ENCODE measurements at regions not wholly inside any gene's neighbourhood (a gene's known extent, or its start where the extent isn't known, plus 50 kb on each side); places are given as distances from the start of the nearest gene placed in this dataset.
"Not testable (repeated sequence)": the region's sequence is repeated elsewhere in the genome, so short reads cannot be mapped to it uniquely, and the experiment has no call there.

DNA sequence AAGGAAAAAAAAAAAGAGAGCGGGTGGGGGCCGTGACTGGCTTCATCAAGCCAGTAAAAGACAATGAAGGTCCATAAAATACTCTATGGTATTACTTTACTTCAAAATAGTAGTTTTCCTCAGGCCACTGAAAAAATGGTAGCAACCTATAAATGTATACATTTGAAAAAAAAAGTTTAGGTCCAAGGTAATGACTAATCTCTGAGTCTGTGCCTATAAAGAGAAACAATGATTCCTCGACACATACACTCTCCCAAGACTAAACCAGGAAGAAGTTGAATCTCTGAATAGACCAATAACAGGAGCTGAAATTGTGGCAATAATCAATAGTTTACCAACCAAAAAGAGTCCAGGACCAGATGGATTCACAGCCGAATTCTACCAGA lies 84.5 kb upstream of the SIRPG start:
- DNase-seq = not testable (repeated sequence)

DNA sequence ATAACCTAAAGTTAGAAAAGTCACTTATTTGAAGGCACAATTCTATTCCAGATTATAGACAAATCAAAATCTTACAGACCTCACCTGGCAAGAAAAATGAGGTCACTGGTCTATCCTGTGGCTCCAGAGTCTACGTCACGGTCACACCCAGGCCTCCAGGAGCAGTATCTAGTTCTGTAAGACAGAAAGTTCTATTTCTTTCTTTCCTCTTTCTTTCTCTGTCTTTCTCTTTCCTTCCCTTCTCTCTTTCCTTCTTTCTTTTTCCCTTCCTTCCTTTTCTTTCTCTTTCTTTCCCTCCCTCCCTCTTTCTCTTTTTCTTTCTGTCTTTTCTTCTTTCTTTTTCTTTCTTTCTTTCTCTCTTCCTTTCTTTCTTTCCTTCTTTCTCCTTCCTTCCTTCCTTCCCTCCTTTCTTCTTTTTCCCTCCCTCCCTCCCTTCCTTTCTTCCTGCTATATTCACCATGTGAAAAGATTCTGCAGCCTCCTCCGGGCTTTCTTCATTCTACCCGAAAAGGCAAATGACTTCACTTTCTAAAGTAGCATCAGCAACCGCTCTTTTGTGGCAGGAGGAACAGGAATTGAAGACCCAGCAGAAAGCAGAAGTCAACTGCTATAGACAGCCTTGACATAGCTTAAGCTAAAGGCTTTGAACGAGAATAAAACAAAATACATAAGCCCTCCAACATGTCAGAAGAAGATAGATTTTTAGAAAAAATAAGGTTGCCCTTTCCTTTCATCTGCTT lies 83.9 kb upstream of the SIRPG start:
- no peak for DNase-seq

DNA sequence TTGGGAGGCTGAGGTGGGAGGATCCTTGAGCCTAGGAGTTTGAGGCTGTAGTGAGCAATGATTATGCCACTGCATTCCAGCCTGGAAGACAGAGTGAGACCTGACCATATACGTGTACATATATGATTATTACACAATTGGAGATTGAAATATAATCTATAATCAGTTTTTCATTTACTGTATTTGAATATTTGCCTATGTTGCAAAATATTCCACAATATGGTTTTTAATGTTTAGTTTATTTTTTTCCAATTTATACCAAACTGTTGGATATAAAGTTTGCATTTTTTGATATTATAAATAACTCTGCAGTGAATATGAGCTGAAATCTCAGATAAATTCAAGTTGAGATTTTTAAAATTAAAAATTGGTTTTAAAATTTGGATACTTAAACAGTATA lies 79.6 kb upstream of the SIRPG start:
- no peak for DNase-seq

- DNase-seq = no peak
Observed at GRCh38 chr20:1735417-1736089, 78.0 kb upstream of the SIRPG start.

- DNase-seq = no peak
Observed at GRCh38 chr20:1734269-1734858, 76.8 kb upstream of the SIRPG start.

- peak in 3 of 4 experiments; percentile 11 to 23 (median 15) for DNase-seq
Observed at GRCh38 chr20:1731828-1732375, 74.3 kb upstream of the SIRPG start.

DNA sequence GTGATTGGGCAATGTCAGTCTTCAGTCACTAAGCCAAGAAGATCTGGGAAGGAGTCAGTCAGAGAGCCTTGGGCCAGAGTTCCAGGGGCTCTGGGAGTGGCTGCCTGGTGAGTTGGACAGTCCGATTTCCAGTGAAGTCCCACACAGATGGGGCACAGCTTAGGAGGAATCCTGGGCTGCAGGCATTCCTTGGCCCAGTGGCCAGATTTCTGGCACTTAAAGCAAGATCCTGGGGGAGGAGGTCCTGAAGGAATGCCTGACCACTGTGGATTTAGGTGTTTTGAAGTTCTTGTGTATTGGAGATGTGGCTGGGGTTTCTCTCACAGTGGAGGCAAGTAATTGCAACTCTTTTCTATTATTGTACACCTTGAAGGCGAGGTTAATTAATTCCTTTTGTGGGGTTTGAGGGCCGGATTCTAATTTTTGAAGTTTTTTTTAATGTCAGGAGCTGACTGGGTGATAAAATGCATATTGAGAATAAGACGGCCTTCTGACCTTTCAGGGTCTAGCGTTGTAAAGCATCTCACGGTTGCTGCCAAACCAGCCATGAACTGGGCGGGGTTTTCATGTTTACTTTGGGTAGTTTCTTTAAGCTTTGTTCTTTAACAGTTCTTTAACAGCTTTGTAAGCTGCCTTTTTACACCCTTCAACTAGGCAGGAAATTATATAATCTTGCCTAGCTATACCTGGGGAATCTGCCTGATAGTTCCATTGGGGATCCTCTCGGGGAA lies 73.6 kb upstream of the SIRPG start:
- DNase-seq = not testable (repeated sequence)

GRCh38 chr20:1727303-1727702 lies 69.7 kb upstream of the SIRPG start:
- DNase-seq = not testable (repeated sequence)

- DNase-seq = no peak
Observed at GRCh38 chr20:1724901-1725300, 67.3 kb upstream of the SIRPG start.

DNA sequence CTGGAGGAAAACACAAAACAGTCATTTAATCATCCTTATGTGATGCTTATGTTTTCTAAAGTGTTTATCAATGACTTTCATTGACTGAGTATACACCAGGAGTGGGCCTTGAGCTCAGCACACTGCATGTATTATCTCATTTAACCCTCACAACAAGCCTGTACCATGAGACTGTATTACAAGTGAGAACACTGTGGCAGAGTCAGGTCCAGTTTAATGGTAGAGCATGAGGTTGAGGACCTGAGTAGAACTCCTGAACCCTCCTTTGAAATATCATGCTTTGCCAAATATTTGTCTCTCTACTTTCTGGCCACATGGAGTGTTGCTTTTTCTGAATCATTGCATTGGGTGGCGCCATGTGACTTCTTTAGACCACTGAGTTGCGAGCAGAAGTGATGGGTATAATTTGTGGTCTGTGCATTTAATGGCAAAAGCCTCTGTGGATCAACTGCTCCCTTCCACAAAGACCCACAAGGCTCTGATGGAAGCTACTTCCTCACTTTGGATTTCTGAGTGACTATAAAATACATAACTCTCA lies 65.0 kb upstream of the SIRPG start:
- no peak for DNase-seq

DNA sequence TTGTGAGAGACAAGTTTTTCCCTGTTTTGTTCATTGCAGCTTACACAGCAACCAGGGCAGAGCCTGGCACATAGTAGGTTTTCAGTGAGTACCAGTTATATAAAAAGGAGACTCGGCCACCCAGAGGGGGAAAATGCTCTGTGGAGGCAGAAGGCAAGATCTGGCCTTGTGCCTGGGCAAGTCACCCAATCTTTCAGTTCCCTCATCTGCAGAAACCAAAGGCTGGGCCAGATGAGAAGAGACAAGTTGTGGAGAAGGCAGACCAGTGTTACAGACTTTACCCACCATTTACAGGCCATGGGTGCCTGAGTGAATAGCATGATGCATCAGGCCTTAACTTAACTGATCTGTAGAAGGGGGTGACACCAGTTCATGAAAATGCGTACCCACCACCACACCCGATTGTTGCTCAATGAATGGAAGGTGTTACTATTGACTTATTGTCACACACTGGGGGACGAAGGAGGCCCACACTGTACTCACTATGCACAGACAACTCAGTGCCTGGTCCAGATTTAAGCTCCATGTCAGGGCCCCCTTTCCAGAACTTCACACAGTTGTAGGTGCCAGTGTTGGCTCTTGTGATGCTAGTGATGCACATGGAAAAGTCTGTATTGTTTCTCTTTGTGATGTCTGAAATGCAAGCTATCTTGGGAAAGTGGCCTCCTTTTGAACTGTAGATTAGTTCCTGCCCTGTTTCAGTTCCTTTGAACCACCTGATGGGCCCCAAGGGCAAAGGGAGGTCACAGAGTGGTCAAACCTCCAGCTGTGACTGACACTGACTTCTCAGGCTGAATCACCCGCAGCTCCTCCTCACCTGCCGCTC lies 64.3 kb upstream of the SIRPG start:
- DNase-seq = no peak

DNA sequence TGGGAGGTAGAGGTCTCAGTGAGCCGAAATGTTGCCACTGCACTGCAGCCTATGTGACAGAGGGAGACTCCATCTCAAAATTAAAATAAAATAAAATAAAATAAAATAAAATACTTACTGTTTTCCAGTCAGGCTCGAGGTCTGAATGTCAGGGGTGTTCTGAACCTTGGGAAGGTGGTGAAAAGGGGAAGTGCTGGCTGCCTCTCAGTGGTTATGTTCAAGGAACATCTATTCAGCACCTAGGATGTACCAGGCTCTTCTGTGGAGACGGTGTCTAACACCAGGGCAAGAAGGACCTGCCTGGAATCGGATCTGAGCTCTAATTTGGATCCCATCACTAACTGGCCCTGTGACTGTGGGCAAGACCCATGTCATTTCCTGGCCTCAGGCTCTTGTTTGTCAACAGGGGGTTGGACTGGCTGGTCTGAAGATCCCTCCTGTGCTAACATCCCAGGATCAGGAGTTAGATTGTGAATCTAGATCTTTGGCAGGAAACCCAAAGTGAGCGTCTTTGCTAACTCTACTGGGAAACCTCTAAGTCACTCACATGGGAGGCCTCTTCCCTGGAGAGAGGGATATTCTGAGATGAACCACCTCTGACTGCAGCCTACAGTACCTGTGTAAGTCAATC lies 63.4 kb upstream of the SIRPG start:
- no peak for DNase-seq

DNA sequence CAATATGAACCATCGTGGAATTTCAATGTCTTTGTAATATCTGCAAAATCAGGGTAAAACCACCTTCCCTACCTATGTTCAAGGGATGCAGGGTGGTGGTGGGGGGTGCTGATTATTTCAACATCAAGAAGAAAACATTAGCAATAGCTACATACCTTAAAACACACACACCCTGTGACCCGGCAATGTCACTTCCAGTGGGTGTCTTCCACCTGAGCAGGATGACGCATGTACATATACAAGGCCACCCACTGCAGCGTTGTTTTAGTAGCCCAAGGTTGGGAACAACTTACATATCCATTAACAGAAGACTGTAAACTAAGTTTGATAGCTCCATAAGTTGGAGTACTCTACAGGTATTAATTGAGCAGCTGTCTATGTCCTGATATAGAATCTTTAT lies 62.6 kb upstream of the SIRPG start:
- DNase-seq = no peak

DNA sequence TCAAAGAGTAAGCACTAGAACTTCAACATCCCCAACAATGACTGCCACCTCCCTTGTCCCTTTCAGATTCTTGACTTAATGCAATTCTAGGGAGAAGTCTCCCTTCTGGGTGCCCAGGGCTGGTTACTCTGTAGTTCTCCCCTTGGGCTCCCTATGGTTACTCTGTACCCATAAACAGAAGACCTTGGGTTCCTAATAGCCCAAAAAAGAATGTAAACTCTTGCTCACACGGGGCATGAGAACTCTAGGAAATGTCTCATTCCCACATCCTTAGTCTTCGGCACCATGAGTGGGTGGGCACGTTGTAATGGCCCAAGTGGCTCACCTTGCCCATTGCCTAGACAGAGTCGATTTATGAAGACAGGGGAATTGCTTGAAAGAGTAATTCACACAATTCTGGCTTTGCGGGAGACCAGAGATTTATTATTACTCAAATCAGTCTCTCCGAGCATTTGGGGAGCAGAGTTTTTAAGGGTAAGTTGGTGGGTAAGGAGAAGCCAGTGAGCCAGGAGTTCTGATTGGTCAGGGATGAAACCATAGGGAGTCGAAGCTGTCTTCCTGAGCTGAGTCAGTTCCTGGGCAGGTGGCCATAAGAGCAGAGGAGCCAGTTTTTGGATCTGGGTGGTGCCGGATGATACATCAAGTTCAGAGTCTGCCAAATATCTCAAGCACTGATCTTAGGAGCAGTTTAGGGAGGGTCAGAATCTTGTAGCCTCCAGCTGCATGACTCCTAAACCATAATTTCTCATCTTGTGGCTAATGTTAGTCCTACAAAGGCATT lies 61.2 kb upstream of the SIRPG start:
- DNase-seq = no peak

GRCh38 chr20:1712634-1713624 lies 55.4 kb upstream of the SIRPG start:
- no peak for DNase-seq

DNA sequence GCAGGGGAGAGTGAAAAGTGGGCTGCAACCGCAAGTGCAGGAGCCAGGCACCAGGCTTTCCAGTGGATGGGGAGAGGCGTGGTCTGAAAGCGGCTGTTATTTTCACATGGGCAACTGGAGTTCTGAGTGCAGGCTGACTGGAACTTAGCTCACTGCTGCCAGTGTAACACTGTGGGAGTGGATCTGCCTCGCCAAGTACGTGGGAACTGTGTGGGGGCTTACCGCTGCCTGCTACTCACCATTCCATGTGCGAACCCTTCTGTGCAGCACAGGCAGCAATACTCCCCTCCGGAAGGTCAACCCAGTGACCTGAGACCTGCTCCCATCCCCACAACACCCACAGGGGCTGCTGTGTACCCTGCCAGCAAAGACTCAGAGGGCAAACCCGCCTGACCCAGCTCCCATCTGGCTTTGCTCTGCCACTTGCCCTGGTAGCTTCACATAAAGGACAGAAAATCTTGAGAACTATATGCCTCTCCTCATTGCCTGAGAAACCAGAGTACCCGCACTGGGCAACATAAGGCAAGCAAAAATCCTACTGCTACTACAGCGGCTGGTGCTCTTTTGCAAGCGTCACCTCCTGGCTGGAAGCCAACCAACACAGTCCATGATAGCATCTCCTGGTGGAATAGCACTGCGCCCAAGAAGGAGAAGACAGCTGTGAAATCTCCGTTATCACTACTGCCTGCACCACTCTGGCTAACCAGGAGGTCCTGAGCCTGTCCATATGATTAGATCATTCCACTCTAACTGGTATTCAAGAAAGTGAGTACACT lies 54.4 kb upstream of the SIRPG start:
- DNase-seq = no peak

DNA sequence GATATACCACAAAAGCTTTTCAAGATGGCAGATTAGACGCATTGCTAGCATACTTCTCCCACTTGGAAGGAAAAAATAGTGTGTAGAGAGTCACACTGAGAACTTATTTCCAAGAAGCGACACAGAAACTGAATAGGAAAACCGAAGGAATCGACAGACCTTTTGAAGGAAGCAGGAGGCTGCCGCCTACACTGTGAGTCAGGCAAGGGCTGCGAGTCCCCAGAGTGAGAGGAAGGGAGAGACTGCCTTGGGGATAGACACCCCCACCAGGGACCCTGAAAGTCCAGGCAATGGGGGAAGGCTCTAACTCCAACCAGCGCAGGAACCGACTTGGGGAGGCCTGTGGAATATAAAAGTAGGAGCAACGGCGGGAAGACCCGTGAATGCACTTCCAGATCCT lies 53.7 kb upstream of the SIRPG start:
- no peak for DNase-seq

- DNase-seq = no peak
Observed at GRCh38 chr20:1710484-1710883, 52.9 kb upstream of the SIRPG start.

All from activated CD4-positive, CD25-positive, alpha-beta regulatory T cell (primary cell).